ENCODE measurements at regions not wholly inside any gene's neighbourhood (a gene's known extent, or its start where the extent isn't known, plus 50 kb on each side); places are given as distances from the start of the nearest gene placed in this dataset.

DNA sequence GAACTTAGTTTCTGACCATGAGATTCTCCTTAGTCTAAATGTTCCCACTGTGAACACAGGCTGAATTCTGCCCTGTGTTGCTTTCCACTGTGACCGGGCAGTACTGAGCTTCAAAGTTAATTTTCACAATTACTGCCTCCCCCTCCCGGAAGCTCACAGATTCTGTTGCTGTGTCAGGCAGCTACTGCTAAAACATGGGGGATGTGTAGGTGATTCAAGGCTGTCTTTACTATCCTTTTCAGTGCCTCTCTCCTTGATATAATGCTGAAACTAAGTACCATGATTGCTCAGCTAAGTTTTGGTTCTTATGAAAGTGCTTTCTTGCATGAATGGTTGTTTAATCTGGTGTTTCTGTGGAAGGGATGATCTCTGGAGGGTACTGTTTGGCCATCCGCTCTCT is 428.3 kb upstream of the NOVA1 start:
- Mint-ChIP-seq H3K27ac (ENCODE audit: unreplicated experiment) (no peak overlapping the region), H3K4me3 (ENCODE audit: unreplicated experiment) (no peak overlapping the region), H3K36me3 (ENCODE audit: unreplicated experiment) (no peaks in the 10 kb centered on the region), H3K27me3 (ENCODE audit: unreplicated experiment) (no peaks in the 10 kb centered on the region), H3K4me1 (ENCODE audit: unreplicated experiment) (no peaks in the 10 kb centered on the region), H3K9me3 (ENCODE audit: unreplicated experiment) (peaks cover 7% of the 10 kb centered on the region)
- no peak for DNase-seq (ENCODE audit: extremely low spot score, unreplicated experiment)
- no peak for TF ChIP-seq CTCF (IDR thresholded peaks at IDR 0.05)

DNA sequence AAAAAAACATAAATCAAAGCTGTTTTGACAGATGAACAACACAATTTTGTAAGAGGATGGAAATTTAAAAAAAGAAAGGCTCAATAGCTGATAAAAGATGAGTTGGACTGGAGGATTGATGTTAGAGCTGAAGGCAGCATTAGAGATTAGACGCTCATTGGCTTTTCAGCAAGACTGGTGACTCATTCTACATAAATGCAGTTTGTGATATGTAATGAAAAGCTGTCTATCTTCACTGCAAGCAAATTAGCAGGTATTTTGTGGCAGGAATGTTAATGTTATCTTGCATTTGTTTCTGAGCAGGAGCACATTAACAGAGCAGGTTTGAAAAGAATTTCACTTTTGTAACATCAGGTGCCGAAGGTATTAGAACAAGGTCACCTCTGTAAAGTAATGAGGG is 442.7 kb upstream of the NOVA1 start:
- H3K9me3 Mint-ChIP-seq (ENCODE audit: unreplicated experiment) = peaks cover 13% of the 10 kb centered on the region

GRCh38 chr14:27049701-27050100 is 451.9 kb upstream of the NOVA1 start:
- H3K4me1 Mint-ChIP-seq (ENCODE audit: unreplicated experiment) = no peaks in the 10 kb centered on the region
- TF ChIP-seq CTCF (IDR thresholded peaks at IDR 0.05) = no peak
- peaks cover 19% of the 10 kb centered on the region for H3K9me3 Mint-ChIP-seq (ENCODE audit: unreplicated experiment)
- no peak overlapping the region for H3K27ac Mint-ChIP-seq (ENCODE audit: unreplicated experiment)
- H3K4me3 Mint-ChIP-seq (ENCODE audit: unreplicated experiment) = no peak overlapping the region
- no peaks in the 10 kb centered on the region for H3K27me3 Mint-ChIP-seq (ENCODE audit: unreplicated experiment)
- DNase-seq (ENCODE audit: extremely low spot score, unreplicated experiment) = no peak
- H3K36me3 Mint-ChIP-seq (ENCODE audit: unreplicated experiment) = no peaks in the 10 kb centered on the region

More for the DNA sequence above, 442.7 kb upstream of the NOVA1 start:
- Mint-ChIP-seq H3K27ac (ENCODE audit: unreplicated experiment) (no peak overlapping the region), H3K4me3 (ENCODE audit: unreplicated experiment) (no peak overlapping the region), H3K27me3 (ENCODE audit: unreplicated experiment) (no peaks in the 10 kb centered on the region), H3K36me3 (ENCODE audit: unreplicated experiment) (no peaks in the 10 kb centered on the region), H3K4me1 (ENCODE audit: unreplicated experiment) (no peaks in the 10 kb centered on the region)
- no peak for DNase-seq (ENCODE audit: extremely low spot score, unreplicated experiment)
- TF ChIP-seq CTCF (IDR thresholded peaks at IDR 0.05) = no peak

DNA sequence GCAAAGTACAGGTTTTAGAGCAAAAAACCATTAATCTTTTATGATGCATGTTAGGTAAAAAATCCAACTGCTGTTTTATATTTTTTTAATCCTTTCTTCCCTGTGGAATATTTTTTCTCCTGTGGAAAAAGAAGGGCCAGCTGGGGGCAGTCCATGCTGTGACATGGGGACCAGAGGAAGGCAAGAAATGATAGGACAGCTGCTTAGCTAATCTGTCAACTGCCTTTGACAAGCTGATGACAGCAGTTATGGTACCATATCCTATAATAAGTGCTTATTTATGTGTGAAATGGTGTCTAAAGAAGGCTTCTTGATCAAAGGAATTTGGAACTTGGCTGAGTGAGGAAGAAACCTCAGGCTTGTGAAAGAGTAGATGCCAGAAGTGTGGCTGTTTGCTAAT is 452.4 kb upstream of the NOVA1 start:
- H3K4me1 Mint-ChIP-seq (ENCODE audit: unreplicated experiment) = no peaks in the 10 kb centered on the region
- no peak overlapping the region for H3K27ac Mint-ChIP-seq (ENCODE audit: unreplicated experiment)
- no peak for DNase-seq (ENCODE audit: extremely low spot score, unreplicated experiment)
- H3K4me3 Mint-ChIP-seq (ENCODE audit: unreplicated experiment) = no peak overlapping the region
- no peaks in the 10 kb centered on the region for H3K27me3 Mint-ChIP-seq (ENCODE audit: unreplicated experiment)
- no peak for TF ChIP-seq CTCF (IDR thresholded peaks at IDR 0.05)
- H3K9me3 Mint-ChIP-seq (ENCODE audit: unreplicated experiment) = peaks cover 24% of the 10 kb centered on the region
- H3K36me3 Mint-ChIP-seq (ENCODE audit: unreplicated experiment) = no peaks in the 10 kb centered on the region

DNA sequence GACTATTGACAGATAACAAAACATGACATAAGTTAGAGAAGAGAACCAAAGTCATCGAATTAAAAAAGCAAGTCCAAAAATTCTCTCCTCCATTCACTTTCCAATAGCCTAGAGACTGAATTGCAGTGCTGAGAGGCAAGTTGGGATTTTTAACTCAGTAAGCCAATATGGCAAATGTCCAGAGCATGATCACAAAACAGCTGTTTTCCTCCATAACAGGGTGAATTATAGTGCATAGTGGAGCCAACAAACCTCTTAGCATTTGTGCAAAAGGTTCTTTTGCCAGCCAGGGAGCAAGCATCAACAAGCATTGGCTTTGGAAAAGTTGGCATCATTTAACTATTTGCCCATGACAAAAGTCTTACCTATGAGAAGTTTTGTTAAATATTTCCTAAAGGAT is 458.8 kb upstream of the NOVA1 start:
- no peak overlapping the region for H3K4me3 Mint-ChIP-seq (ENCODE audit: unreplicated experiment)
- no peak overlapping the region for H3K27ac Mint-ChIP-seq (ENCODE audit: unreplicated experiment)
- DNase-seq (ENCODE audit: extremely low spot score, unreplicated experiment) = no peak
- H3K9me3 Mint-ChIP-seq (ENCODE audit: unreplicated experiment) = peaks cover 22% of the 10 kb centered on the region
- H3K27me3 Mint-ChIP-seq (ENCODE audit: unreplicated experiment) = no peaks in the 10 kb centered on the region
- H3K4me1 Mint-ChIP-seq (ENCODE audit: unreplicated experiment) = no peaks in the 10 kb centered on the region
- TF ChIP-seq CTCF (IDR thresholded peaks at IDR 0.05) = no peak
- no peaks in the 10 kb centered on the region for H3K36me3 Mint-ChIP-seq (ENCODE audit: unreplicated experiment)

Data from osteocyte (in vitro differentiated cells).